HL-60 (cell line): ENCODE measurements at regions not wholly inside any gene's neighbourhood (a gene's known extent, or its start where the extent isn't known, plus 50 kb on each side); places are given as distances from the start of the nearest gene placed in this dataset.

Experiments
- DNase-seq, 2 experiments: peaks; one replicate each; pipeline ENCODE4 v3.0.0-alpha.2; 2010 to 2020; ENCODE audit warnings: low read depth in 1 of 2, low spot score in 1 of 2
- H3K27ac ChIP-seq: fragments of 250-450 bp; sonication (Bioruptor Pico); replicated peaks from 2 replicates; pipeline ENCODE4 v1.5.1; 2020; ENCODE audit warnings: mild to moderate bottlenecking, moderate library complexity
- H3K27me3 ChIP-seq: fragments of 250-450 bp; sonication (Bioruptor Pico); 2 replicates; pipeline ENCODE4 v1.5.1; 2021; ENCODE audit warnings: mild to moderate bottlenecking, moderate library complexity; ENCODE audit not compliant: insufficient read depth, poor library complexity, severe bottlenecking
- H3K4me3 ChIP-seq: replicated peaks from 2 replicates; pipeline ENCODE4 v1.5.1; 2011; ENCODE audit warnings: mild to moderate bottlenecking, control low read depth, low read length; ENCODE audit not compliant: insufficient read depth
- GABPA ChIP-seq: IDR thresholded peaks from 2 replicates; pipeline ENCODE4 v1.6.1; 2012; ENCODE audit warnings: low read depth
- POLR2AphosphoS5 ChIP-seq: IDR thresholded peaks from 2 replicates; pipeline ENCODE4 v1.6.1; 2012; ENCODE audit warnings: low read depth
- SPI1 ChIP-seq: IDR thresholded peaks from 2 replicates; pipeline ENCODE4 v1.6.1; 2012; ENCODE audit warnings: low read depth, mild to moderate bottlenecking, borderline replicate concordance
- TF ChIP-seq, protein P1 (sequence below): IDR thresholded peaks from one replicate; pipeline ENCODE4 v1.5.1; 2011; ENCODE audit warnings: low read length, control low read depth, inconsistent platforms; ENCODE audit not compliant: insufficient read depth
- TF ChIP-seq, protein P2 (sequence below): IDR thresholded peaks from 2 replicates; pipeline ENCODE4 v1.6.1; 2012; ENCODE audit warnings: low read depth; ENCODE audit not compliant: insufficient replicate concordance

DNA sequence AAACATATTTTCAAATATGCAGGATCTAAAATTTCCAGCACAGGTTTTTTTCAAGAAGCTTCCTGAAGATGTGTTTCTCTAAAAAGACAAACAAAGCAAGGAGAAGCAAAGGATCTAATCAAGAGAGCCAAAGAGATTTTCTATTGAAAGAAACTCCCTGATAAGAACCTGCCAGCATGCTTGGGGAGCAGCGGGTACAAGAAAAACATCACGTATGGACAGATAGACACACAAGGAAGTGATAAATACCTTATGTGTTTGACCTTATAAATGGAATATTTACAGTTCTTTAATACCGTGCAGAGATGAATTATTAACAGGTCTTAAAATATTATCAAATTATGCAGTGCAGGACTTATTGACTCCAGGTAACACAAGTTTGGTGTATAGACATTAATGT, 562.1 kb downstream of the DACH1 start:
- H3K27me3 ChIP-seq = peaks cover 6% of the 10 kb centered on the region
- no peak overlapping the region for H3K4me3 ChIP-seq
- no peak for TF ChIP-seq POLR2AphosphoS5
- TF ChIP-seq GABPA = no peak
- no peak for TF ChIP-seq SPI1
- TF ChIP-seq, protein P1, sequence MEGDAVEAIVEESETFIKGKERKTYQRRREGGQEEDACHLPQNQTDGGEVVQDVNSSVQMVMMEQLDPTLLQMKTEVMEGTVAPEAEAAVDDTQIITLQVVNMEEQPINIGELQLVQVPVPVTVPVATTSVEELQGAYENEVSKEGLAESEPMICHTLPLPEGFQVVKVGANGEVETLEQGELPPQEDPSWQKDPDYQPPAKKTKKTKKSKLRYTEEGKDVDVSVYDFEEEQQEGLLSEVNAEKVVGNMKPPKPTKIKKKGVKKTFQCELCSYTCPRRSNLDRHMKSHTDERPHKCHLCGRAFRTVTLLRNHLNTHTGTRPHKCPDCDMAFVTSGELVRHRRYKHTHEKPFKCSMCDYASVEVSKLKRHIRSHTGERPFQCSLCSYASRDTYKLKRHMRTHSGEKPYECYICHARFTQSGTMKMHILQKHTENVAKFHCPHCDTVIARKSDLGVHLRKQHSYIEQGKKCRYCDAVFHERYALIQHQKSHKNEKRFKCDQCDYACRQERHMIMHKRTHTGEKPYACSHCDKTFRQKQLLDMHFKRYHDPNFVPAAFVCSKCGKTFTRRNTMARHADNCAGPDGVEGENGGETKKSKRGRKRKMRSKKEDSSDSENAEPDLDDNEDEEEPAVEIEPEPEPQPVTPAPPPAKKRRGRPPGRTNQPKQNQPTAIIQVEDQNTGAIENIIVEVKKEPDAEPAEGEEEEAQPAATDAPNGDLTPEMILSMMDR = no peak
- TF ChIP-seq, protein P2, sequence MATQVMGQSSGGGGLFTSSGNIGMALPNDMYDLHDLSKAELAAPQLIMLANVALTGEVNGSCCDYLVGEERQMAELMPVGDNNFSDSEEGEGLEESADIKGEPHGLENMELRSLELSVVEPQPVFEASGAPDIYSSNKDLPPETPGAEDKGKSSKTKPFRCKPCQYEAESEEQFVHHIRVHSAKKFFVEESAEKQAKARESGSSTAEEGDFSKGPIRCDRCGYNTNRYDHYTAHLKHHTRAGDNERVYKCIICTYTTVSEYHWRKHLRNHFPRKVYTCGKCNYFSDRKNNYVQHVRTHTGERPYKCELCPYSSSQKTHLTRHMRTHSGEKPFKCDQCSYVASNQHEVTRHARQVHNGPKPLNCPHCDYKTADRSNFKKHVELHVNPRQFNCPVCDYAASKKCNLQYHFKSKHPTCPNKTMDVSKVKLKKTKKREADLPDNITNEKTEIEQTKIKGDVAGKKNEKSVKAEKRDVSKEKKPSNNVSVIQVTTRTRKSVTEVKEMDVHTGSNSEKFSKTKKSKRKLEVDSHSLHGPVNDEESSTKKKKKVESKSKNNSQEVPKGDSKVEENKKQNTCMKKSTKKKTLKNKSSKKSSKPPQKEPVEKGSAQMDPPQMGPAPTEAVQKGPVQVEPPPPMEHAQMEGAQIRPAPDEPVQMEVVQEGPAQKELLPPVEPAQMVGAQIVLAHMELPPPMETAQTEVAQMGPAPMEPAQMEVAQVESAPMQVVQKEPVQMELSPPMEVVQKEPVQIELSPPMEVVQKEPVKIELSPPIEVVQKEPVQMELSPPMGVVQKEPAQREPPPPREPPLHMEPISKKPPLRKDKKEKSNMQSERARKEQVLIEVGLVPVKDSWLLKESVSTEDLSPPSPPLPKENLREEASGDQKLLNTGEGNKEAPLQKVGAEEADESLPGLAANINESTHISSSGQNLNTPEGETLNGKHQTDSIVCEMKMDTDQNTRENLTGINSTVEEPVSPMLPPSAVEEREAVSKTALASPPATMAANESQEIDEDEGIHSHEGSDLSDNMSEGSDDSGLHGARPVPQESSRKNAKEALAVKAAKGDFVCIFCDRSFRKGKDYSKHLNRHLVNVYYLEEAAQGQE = no peak
- no peak overlapping the region for H3K27ac ChIP-seq
- DNase-seq = no peak

DNA sequence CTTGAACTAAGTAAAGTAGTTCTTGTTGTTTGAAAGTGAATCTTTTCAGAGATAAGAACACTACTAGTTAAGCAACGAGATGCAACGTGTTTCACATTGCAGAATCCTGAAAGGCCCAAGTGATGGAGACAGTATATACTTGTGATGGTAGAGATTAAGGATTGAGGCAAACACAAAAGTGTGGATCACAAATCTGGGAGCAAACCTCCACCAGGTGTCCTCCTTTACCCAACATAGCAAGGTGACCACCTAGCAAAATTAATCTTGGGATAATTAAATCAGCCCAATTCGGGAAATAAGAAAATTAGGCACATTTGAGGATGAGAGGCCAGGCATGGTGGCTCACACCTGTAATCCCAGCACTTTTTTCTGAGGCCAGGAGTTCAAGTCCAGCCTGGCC, 563.9 kb downstream of the DACH1 start:
- TF ChIP-seq GABPA (no peak), SPI1 (no peak), POLR2AphosphoS5 (no peak)
- TF ChIP-seq, protein P2 = no peak
- TF ChIP-seq, protein P1 = no peak
- DNase-seq = no peak
- peaks cover 6% of the 10 kb centered on the region for H3K27me3 ChIP-seq
- H3K27ac ChIP-seq = no peak overlapping the region
- no peak overlapping the region for H3K4me3 ChIP-seq

DNA sequence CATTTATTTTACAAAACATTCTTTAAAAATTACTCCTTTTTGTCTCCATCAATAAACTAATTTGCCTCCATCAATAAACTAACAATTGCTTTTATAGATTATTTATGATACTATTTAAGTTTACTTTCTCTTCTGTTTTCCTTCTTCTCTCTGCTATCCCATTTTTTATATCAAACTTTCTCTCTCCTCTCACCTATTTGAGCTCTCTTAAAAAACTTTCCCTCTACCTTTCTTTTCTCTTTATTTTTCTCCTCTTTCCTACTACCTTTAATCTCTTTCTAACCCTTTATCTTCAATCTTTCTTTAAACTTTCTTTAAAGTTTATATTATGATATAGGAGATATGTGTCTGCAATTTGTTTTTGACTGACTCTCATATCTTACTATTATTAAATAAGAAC, 566.4 kb downstream of the DACH1 start:
- DNase-seq = no peak
- TF ChIP-seq, protein P1 = no peak
- TF ChIP-seq SPI1 (no peak), POLR2AphosphoS5 (no peak), GABPA (no peak)
- TF ChIP-seq, protein P2 = no peak
- Histone ChIP-seq H3K27ac (no peak overlapping the region), H3K27me3 (peaks cover 6% of the 10 kb centered on the region), H3K4me3 (no peak overlapping the region)
